GM19455 (cell line): ENCODE measurements at regions not wholly inside any gene's neighbourhood (a gene's known extent, or its start where the extent isn't known, plus 50 kb on each side); places are given as distances from the start of the nearest gene placed in this dataset.

Experiments used
- ATAC-seq: cut with Tn5 transposase; IDR thresholded peaks from one replicate; pipeline ENCODE4 v1.9.1; 2021; ENCODE audit not compliant: unreplicated experiment

GRCh38 chr7:130958846-130959245 lies 224.8 kb upstream of the KLF14 start:
- no peak for ATAC-seq

- no peak for ATAC-seq
Measured at GRCh38 chr7:130959743-130960207, 225.8 kb upstream of the KLF14 start.

GRCh38 chr7:130960208-130960988 lies 226.4 kb upstream of the KLF14 start:
- ATAC-seq: no peak

GRCh38 chr7:130961128-130961601 lies 227.2 kb upstream of the KLF14 start:
- ATAC-seq: peak; percentile 71

- no peak for ATAC-seq
Measured at GRCh38 chr7:130962109-130962508, 228.1 kb upstream of the KLF14 start.

GRCh38 chr7:130963339-130963738 lies 229.3 kb upstream of the KLF14 start:
- no peak for ATAC-seq

GRCh38 chr7:130965515-130965914 lies 231.5 kb upstream of the KLF14 start:
- ATAC-seq: no peak

- ATAC-seq: no peak
Measured at GRCh38 chr7:130966246-130967009, 232.4 kb upstream of the KLF14 start.

GRCh38 chr7:130970196-130970595 lies 236.2 kb upstream of the KLF14 start:
- ATAC-seq: no peak

- no peak for ATAC-seq
Measured at GRCh38 chr7:130970696-130971095, 236.7 kb upstream of the KLF14 start.

GRCh38 chr7:130971297-130971696 lies 237.3 kb upstream of the KLF14 start:
- ATAC-seq: no peak

- ATAC-seq: no peak
Measured at GRCh38 chr7:130972201-130972600, 238.2 kb upstream of the KLF14 start.

- no peak for ATAC-seq
Measured at GRCh38 chr7:130973637-130974036, 239.6 kb upstream of the KLF14 start.

GRCh38 chr7:130974169-130974568 lies 240.2 kb upstream of the KLF14 start:
- no peak for ATAC-seq

GRCh38 chr7:130974794-130975193 lies 240.8 kb upstream of the KLF14 start:
- ATAC-seq: no peak

GRCh38 chr7:130975731-130976130 lies 241.7 kb upstream of the KLF14 start:
- no peak for ATAC-seq

GRCh38 chr7:130982160-130982638 lies 248.2 kb upstream of the KLF14 start:
- no peak for ATAC-seq

GRCh38 chr7:130982651-130983050 lies 248.6 kb upstream of the KLF14 start:
- no peak for ATAC-seq

- ATAC-seq: no peak
Measured at GRCh38 chr7:130985361-130985760, 251.4 kb upstream of the KLF14 start.

- ATAC-seq: no peak
Measured at GRCh38 chr7:130986261-130986690, 252.3 kb upstream of the KLF14 start.

- ATAC-seq: no peak
Measured at GRCh38 chr7:130987092-130987491, 253.1 kb upstream of the KLF14 start.

- ATAC-seq: no peak
Measured at GRCh38 chr7:130988443-130988842, 254.4 kb upstream of the KLF14 start.
